DOHH2 (cell line): ENCODE measurements at regions not wholly inside any gene's neighbourhood (a gene's known extent, or its start where the extent isn't known, plus 50 kb on each side); places are given as distances from the start of the nearest gene placed in this dataset.

Experiments used
- H3F3A ChIP-seq: fragments of 200-600 bp; sonication (generic), shearing (Covaris generic); 2 replicates; pipeline ENCODE4 v1.6.0; 2016; ENCODE audit warnings: antibody characterized with exemption, mild to moderate bottlenecking; ENCODE audit not compliant: control insufficient read depth, insufficient read depth
- H3K27ac ChIP-seq: fragments of 200-600 bp; sonication (generic); 2 replicates; pipeline ENCODE4 v1.5.1; 2014; ENCODE audit warnings: low read depth, mild to moderate bottlenecking, low read length, moderate library complexity
- H3K27me3 ChIP-seq: fragments of 200-600 bp; sonication (generic); 2 replicates; pipeline ENCODE4 v1.6.1; 2014; ENCODE audit warnings: mild to moderate bottlenecking, low read length, mixed read lengths; ENCODE audit not compliant: control insufficient read depth
- H3K36me3 ChIP-seq: fragments of 200-600 bp; sonication (generic); 2 replicates; pipeline ENCODE4 v1.6.1; 2014; ENCODE audit warnings: mild to moderate bottlenecking, low read length, moderate library complexity, mixed read lengths; ENCODE audit not compliant: control insufficient read depth
- H3K4me1 ChIP-seq: fragments of 200-600 bp; sonication (generic); 2 replicates; pipeline ENCODE4 v1.6.1; 2014; ENCODE audit warnings: mild to moderate bottlenecking, low read length, mixed read lengths; ENCODE audit not compliant: control insufficient read depth
- H3K4me2 ChIP-seq: fragments of 200-600 bp; sonication (generic); 2 replicates; pipeline ENCODE4 v1.6.0; 2014; ENCODE audit warnings: mild to moderate bottlenecking, low read length, moderate library complexity
- H3K4me3 ChIP-seq: fragments of 200-600 bp; sonication (generic); 2 replicates; pipeline ENCODE4 v1.5.1; 2014; ENCODE audit warnings: mild to moderate bottlenecking, low read length, mixed read lengths
- H3K79me2 ChIP-seq: fragments of 200-600 bp; sonication (generic); 2 replicates; pipeline ENCODE4 v1.6.1; 2014; ENCODE audit warnings: mild to moderate bottlenecking, low read length, mixed read lengths; ENCODE audit not compliant: control insufficient read depth
- H3K9me2 ChIP-seq: fragments of 200-600 bp; sonication (generic); replicated peaks from 2 replicates; pipeline ENCODE4 v1.6.1; 2014; ENCODE audit warnings: mild to moderate bottlenecking, low read length, mixed read lengths; ENCODE audit not compliant: control insufficient read depth
- H3K9me3 ChIP-seq: fragments of 200-600 bp; sonication (generic); 2 replicates; pipeline ENCODE4 v1.6.1; 2014; ENCODE audit warnings: antibody characterized with exemption, low read length, mixed read lengths; ENCODE audit not compliant: control insufficient read depth, insufficient read depth
- H4K20me1 ChIP-seq: fragments of 200-600 bp; sonication (generic); 2 replicates; pipeline ENCODE4 v1.6.0; 2014; ENCODE audit warnings: low read depth, mild to moderate bottlenecking, antibody characterized with exemption, low read length, moderate library complexity; ENCODE audit not compliant: control insufficient read depth, insufficient read depth
- CTCF ChIP-seq: fragments of 200-600 bp; sonication (generic); IDR thresholded peaks from one replicate; pipeline ENCODE4 v1.5.1; 2014; ENCODE audit warnings: antibody characterized with exemption, mild to moderate bottlenecking, low read depth, low read length; ENCODE audit not compliant: poor library complexity, severe bottlenecking
- EZH2phosphoT487 ChIP-seq: fragments of 200-600 bp; sonication (generic); IDR thresholded peaks from 2 replicates; pipeline ENCODE4 v1.6.1; 2017; ENCODE audit warnings: borderline replicate concordance, mild to moderate bottlenecking, antibody characterized with exemption, low read length, moderate library complexity, mixed read lengths

- no peak overlapping the region for H3K4me3 ChIP-seq
Measured at GRCh38 chr4:31427691-31428090, 707.5 kb downstream of the PCDH7 start.

GRCh38 chr4:31442236-31442635 lies 722.1 kb downstream of the PCDH7 start:
- TF ChIP-seq EZH2phosphoT487 (no peak), CTCF (no peak)
- H3F3A ChIP-seq: no peaks in the 10 kb centered on the region
- H3K4me3 ChIP-seq: no peak overlapping the region
- H3K79me2 ChIP-seq: no peaks in the 10 kb centered on the region
- H3K4me1 ChIP-seq: no peaks in the 10 kb centered on the region
- no peaks in the 10 kb centered on the region for H3K27me3 ChIP-seq
- H3K9me3 ChIP-seq: no peaks in the 10 kb centered on the region
- H3K27ac ChIP-seq: no peak overlapping the region
- H3K4me2 ChIP-seq: no peak overlapping the region
- H3K36me3 ChIP-seq: no peaks in the 10 kb centered on the region
- H4K20me1 ChIP-seq: no peaks in the 10 kb centered on the region
- H3K9me2 ChIP-seq: no peaks in the 10 kb centered on the region

More at GRCh38 chr4:31427691-31428090, 707.5 kb downstream of the PCDH7 start:
- Histone ChIP-seq H3K36me3 (no peaks in the 10 kb centered on the region), H4K20me1 (no peaks in the 10 kb centered on the region), H3K27me3 (no peaks in the 10 kb centered on the region), H3K9me3 (no peaks in the 10 kb centered on the region), H3K4me1 (no peaks in the 10 kb centered on the region), H3F3A (no peaks in the 10 kb centered on the region), H3K79me2 (no peaks in the 10 kb centered on the region), H3K9me2 (no peaks in the 10 kb centered on the region), H3K27ac (no peak overlapping the region), H3K4me2 (no peak overlapping the region)
- TF ChIP-seq CTCF: no peak

- Histone ChIP-seq H3F3A (no peaks in the 10 kb centered on the region), H3K79me2 (no peaks in the 10 kb centered on the region), H3K27ac (no peak overlapping the region), H3K27me3 (no peaks in the 10 kb centered on the region), H3K4me3 (no peak overlapping the region), H4K20me1 (no peaks in the 10 kb centered on the region), H3K36me3 (no peaks in the 10 kb centered on the region), H3K9me2 (no peaks in the 10 kb centered on the region), H3K4me2 (no peak overlapping the region), H3K4me1 (no peaks in the 10 kb centered on the region), H3K9me3 (no peaks in the 10 kb centered on the region)
- TF ChIP-seq CTCF (no peak), EZH2phosphoT487 (no peak)
Measured at GRCh38 chr4:31445526-31445925, 725.4 kb downstream of the PCDH7 start.

GRCh38 chr4:31455612-31456011 lies 735.4 kb downstream of the PCDH7 start:
- Histone ChIP-seq H3K79me2 (no peaks in the 10 kb centered on the region), H3K4me3 (no peak overlapping the region), H3K9me2 (no peaks in the 10 kb centered on the region), H3K4me1 (no peaks in the 10 kb centered on the region), H3K9me3 (no peaks in the 10 kb centered on the region), H3K27me3 (no peaks in the 10 kb centered on the region), H3K27ac (no peak overlapping the region), H3K4me2 (no peak overlapping the region), H3F3A (no peaks in the 10 kb centered on the region), H4K20me1 (no peaks in the 10 kb centered on the region), H3K36me3 (no peaks in the 10 kb centered on the region)
- TF ChIP-seq EZH2phosphoT487 (no peak), CTCF (no peak)
